Astrocyte (in vitro differentiated cells and primary cell): ENCODE measurements at regions not wholly inside any gene's neighbourhood (a gene's known extent, or its start where the extent isn't known, plus 50 kb on each side); places are given as distances from the start of the nearest gene placed in this dataset.

Experiments used
- CTCF ChIP-seq: IDR thresholded peaks from 2 replicates; pipeline ENCODE4 v1.5.1; 2011; ENCODE audit warnings: low read depth, mild to moderate bottlenecking, inconsistent platforms, low read length, moderate library complexity; ENCODE audit not compliant: insufficient read depth
- EZH2 ChIP-seq: IDR thresholded peaks from 2 replicates; pipeline ENCODE4 v1.6.1; 2012; ENCODE audit warnings: mild to moderate bottlenecking, low read length, inconsistent platforms; ENCODE audit not compliant: insufficient read depth

GRCh38 chr9:73412874-73413273 lies 261.2 kb downstream of the ANXA1 start:
- TF ChIP-seq CTCF (no peak), EZH2 (no peak)
